ENCODE measurements at regions not wholly inside any gene's neighbourhood (a gene's known extent, or its start where the extent isn't known, plus 50 kb on each side); places are given as distances from the start of the nearest gene placed in this dataset.
"Not testable (repeated sequence)": the region's sequence is repeated elsewhere in the genome, so short reads cannot be mapped to it uniquely, and the experiment has no call there.

GRCh38 chr16:13708347-13709120 lies 211.4 kb upstream of the ERCC4 start:
- DNase-seq (ENCODE audit: low spot score) (no peak), FAIRE-seq (no peak)

- DNase-seq (ENCODE audit: low spot score) (no peak), FAIRE-seq (no peak)
Measured at GRCh38 chr16:13718748-13719147, 201.2 kb upstream of the ERCC4 start.

- no peak for DNase-seq (ENCODE audit: low spot score)
- FAIRE-seq: no peak
Measured at GRCh38 chr16:13727943-13728342, 192.0 kb upstream of the ERCC4 start.

DNA sequence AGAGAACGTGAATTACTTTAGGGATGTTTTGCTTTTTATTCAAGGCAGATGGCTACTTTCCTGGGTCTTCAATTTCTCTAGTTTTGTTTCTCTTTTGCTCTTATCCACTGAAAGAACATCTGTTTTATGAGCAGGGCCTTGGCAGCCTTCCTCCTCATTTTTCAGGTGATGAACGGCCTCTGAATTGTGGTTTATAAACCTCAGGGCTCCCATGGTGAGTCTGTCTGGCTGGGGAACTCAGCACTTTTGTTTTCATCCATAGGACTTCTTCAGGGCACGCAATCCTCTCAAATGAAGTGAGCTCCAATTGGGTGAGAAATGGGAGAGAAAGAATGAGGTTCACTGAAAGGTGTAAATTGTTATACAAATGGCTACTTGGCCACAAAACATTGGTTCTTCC lies 186.4 kb upstream of the ERCC4 start:
- DNase-seq (ENCODE audit: low spot score) (no peak), FAIRE-seq (no peak)

DNA sequence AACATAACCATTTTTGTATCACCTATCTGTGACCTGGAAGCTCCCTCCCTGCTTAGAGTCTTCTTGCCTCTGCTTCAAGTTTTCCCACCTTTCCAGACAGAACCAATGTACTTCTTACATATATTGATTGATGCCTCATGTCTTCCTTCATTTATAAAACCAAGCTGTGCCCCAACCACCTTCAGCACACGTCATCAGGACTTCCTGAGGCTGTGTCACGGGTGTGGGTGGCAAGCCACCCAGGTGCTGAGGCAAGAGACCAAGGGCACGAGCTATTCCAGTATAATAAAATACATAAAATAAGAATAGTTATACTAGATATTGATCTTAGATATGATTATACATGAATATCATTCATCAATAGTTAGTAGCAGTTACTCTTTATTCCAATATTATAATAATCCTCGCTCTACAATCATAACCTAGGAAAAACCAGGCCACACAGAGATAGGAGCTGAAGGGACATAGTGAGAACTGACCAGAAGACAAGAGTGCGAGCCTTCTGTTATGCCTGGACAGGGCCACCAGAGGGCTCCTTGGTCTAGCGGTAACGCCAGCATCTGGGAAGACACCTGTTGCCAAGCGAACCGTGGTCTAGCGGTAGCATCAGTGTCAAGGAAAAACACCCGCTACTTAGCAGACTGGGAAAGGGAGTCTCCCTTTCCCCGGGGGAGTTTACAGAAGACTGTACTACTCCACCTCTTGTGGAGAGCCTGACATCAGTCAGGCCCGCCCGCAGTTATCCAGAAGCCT lies 180.2 kb upstream of the ERCC4 start:
- not testable (repeated sequence) for FAIRE-seq; DNase-seq (ENCODE audit: low spot score)

- DNase-seq (ENCODE audit: low spot score): no peak
- FAIRE-seq: no peak
Measured at GRCh38 chr16:13742928-13743327, 177.0 kb upstream of the ERCC4 start.

- FAIRE-seq: no peak
- no peak for DNase-seq (ENCODE audit: low spot score)
Measured at GRCh38 chr16:13743571-13743970, 176.4 kb upstream of the ERCC4 start.

DNA sequence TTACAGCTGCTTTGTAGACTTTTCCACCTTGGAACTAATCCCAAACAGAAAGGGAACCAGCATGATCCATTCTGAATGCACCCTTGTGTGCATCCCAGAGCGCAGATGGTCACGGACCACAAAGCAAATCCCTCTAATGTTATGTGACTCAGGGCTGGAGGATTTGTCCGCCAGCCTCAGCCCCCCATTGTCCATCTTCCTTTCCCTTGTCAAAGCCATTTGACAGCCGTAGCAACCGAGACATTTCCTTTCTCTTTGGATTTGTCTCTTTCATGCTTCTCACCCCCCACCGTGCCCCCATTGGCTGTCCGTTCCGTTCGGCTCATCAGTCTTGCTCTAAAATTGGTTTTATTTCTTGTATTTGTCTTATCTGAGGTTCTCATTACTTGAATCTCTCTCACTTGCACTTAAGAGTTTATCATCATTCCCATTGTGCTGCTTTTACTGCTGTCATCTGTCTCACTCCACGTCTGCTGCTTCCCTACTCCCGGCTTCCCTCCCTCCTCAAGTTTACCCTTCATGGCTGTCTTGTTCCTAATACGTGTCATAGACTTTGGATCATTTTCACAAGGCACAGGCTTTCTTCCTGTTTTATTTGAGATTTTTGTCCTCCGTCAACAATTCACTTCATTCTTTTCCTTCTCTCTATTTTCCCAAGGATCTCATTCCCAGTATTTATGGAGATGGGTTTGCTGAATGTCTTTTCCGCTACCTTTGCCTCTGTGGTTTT lies 163.4 kb upstream of the ERCC4 start:
- no peak for FAIRE-seq
- DNase-seq (ENCODE audit: low spot score): no peak

DNA sequence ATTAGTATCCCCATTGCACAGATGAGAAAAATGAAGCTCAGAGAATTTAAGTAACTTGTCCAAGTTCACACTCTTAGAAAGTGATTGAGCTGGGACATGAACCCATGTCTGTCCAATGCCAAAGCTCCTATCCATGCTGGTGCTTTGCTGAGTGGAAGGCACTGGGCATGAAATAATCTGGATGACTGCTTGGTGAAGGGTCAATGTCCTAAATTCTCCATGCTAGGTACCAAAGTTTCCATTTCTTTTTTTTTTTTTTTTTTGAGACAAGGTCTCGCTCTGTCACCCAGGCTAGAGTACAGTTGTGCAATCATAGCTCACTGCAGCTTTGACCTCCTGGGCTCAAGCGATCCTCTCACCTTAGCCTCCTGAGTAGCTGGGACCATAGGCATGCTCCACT lies 153.6 kb upstream of the ERCC4 start:
- DNase-seq (ENCODE audit: low spot score): no peak
- no peak for FAIRE-seq

GRCh38 chr16:13767215-13767614 lies 152.7 kb upstream of the ERCC4 start:
- DNase-seq (ENCODE audit: low spot score) (peak; percentile 9), FAIRE-seq (no peak)

- DNase-seq (ENCODE audit: low spot score) (no peak), FAIRE-seq (no peak)
Measured at GRCh38 chr16:13768471-13768870, 151.5 kb upstream of the ERCC4 start.

DNA sequence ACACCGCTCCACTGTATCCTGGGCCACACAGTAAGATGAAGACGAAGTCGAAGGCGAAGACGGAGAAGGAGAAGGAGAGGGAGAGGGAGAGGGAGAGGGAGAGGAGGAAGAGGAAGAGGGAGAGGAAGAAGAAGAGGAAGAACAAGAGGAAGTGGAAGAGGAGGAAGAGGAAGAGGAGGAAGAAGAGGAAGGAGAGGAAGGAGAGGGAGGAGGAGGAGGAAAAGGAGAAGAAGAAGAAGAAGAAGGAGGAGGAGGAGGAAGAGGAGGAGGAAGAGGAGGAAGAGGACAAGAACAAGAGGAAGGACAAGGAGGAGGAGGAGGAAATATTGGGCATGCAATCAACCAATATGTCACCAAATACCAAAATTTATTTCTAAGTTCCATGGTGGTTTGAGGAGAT lies 149.5 kb upstream of the ERCC4 start:
- no peak for FAIRE-seq
- no peak for DNase-seq (ENCODE audit: low spot score)

DNA sequence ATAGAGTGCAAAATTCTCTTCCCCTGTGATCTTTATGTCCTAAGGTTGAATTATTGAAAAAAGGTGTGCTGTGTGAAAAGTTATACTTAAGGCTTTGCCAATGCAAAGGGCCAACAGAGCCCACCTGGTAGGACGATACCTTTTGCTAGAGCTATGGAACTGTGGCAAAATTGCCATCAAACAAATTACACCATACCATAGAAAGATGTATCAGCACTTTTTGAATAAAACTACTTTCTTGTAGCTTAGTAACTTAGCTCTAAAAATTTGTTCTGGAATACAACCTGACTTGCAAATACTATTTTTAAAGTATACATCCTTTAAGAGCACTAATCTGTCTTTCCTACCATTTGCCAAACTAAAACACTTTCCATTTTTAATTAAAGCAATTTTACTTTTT lies 147.2 kb upstream of the ERCC4 start:
- DNase-seq (ENCODE audit: low spot score): no peak
- no peak for FAIRE-seq

DNA sequence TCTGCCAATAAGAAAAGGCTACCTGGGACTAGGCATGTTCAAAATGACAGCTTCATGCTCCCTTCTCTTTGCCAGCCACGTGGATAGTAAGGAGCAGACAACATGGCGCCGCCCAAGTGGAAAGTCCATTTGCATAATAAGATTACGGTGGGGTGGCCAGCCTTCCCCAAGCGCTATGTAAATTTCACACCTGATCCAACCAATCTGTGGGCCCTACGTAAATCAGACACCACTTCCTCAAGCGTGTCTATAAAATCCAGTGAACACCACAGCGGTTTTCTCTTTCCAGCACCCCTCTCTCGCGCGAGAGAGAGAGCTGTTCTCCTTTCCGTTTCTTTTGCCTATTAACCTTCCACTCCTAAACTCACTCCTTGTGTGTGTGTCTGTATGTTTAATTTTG lies 140.3 kb upstream of the ERCC4 start:
- DNase-seq (ENCODE audit: low spot score): no peak
- no peak for FAIRE-seq

GRCh38 chr16:13780406-13781168 lies 139.4 kb upstream of the ERCC4 start:
- DNase-seq (ENCODE audit: low spot score) (no peak), FAIRE-seq (no peak)

DNA sequence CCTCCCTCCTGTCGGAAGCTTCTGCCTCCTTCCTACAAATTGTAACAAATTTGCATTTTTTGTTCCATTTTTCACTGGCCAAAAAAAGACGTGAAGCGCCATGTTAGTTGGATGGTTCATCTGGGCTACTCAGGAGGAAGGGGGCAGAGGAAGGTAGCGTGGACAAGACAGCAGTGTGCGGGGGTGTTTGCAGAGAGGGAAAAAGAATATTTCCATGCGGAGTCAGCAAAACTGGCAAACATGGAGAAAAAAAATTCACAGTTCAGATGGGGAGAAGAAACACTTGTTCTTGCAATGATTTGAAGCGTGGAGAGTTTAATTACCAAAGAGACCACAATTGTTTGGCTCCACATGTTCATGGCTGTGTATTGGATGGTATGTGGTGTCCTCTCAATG lies 138.8 kb upstream of the ERCC4 start:
- DNase-seq (ENCODE audit: low spot score) (no peak), FAIRE-seq (no peak)

DNA sequence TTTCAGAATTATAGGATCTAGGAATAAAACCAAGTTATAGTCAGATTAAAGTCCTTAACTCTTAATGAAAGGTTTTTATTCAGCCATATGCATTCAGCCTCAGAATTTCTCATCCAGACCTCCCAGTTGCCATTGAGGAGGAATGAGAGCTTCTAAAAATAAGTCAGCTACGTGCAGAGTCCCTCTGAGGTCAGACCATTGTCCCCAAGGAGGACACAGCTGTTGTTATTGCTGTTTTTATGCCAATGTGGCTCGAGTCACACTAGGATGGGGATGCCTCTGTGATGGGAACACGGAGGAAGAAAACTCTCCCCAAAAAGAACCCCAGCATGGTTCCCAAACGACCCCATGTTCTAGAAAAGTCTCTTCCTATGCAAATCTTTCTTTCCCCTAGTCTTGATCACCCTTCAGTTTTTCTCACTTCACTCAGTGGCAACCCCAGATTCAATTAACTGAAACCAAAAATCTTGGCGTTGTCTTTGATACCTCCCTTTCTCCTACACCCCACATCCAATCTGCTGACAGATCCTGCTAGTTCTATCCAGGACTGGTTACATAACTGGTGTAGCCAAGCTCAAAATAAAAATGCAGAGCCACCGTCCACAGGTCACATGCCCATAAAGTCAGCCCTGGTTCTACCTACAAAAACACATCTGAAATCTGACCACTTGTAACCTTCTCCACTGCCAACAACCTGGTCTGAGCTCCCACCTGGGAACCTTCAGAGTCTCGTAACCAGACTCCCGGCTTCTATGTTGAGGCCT lies 138.2 kb upstream of the ERCC4 start:
- DNase-seq (ENCODE audit: low spot score) (no peak), FAIRE-seq (no peak)

DNA sequence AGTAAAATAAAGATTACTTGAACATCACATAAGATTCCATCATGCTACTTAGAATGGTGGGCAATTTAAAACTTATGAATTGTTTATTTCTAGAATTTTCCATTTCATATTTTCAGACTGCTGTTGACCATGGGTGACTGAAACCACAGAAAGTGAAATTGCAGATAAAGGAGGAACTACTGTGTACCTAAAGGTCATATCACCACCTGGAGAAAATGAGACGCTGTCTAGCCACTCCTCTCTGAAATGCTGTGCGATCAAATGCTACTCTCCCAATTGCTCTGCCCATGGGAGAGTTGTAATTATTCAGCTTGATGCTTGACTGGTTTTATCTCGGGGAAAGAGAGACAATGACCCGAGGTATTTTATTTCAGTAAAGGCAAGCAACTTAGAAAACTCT lies 128.9 kb upstream of the ERCC4 start:
- FAIRE-seq (no peak), DNase-seq (ENCODE audit: low spot score) (no peak)

- DNase-seq (ENCODE audit: low spot score) (no peak), FAIRE-seq (no peak)
Measured at GRCh38 chr16:13793841-13794409, 126.0 kb upstream of the ERCC4 start.

GRCh38 chr16:13795131-13795530 lies 124.8 kb upstream of the ERCC4 start:
- FAIRE-seq (no peak), DNase-seq (ENCODE audit: low spot score) (no peak)
